A673 (cell line): ENCODE measurements at regions not wholly inside any gene's neighbourhood (a gene's known extent, or its start where the extent isn't known, plus 50 kb on each side); places are given as distances from the start of the nearest gene placed in this dataset.

Source experiments
- BruUV-seq: library from RNA; stranded (reverse); fragments of 400-500 nt; replicated peaks from 2 replicates; lab custom pipeline; 2021; lab: Mats Ljungman, UMichigan
- CTCF ChIA-PET: fragments of 300-600 bp; sonication (Branson Sonifier 250); formaldehyde crosslinking; loops from one replicate; lab custom pipeline; 2022; ENCODE audit warnings: antibody characterized with exemption; lab: Charles Lee
- POLR2A ChIA-PET: fragments of 300-600 bp; sonication (Branson Sonifier 250); formaldehyde crosslinking; loops from one replicate; lab custom pipeline; 2022; ENCODE audit warnings: antibody characterized with exemption; ENCODE audit not compliant: low non-redundant PET; lab: Charles Lee
- DNase-seq: peaks from one replicate; pipeline ENCODE4 v3.0.0-alpha.2; 2015; ENCODE audit warnings: low spot score
- H3K27ac ChIP-seq: fragments of 200-600 bp; sonication (generic); 2 replicates; pipeline ENCODE4 v1.5.1; 2016; ENCODE audit warnings: mixed run types, low read depth, mild to moderate bottlenecking, mixed read lengths, antibody characterized with exemption, low read length; ENCODE audit not compliant: poor library complexity, severe bottlenecking
- H3K27me3 ChIP-seq: fragments of 200-600 bp; sonication (generic); replicated peaks from 2 replicates; pipeline ENCODE4 v1.6.1; 2017; ENCODE audit warnings: mixed run types, low read depth, mild to moderate bottlenecking, mixed read lengths, antibody characterized with exemption, low read length; ENCODE audit not compliant: insufficient read depth, poor library complexity
- H3K36me3 ChIP-seq: fragments of 200-600 bp; sonication (generic); 2 replicates; pipeline ENCODE4 v1.6.1; 2016; ENCODE audit warnings: mixed run types, mild to moderate bottlenecking, mixed read lengths, antibody characterized with exemption, low read length; ENCODE audit not compliant: insufficient read depth, poor library complexity, severe bottlenecking
- H3K4me1 ChIP-seq: fragments of 200-600 bp; sonication (generic); 2 replicates; pipeline ENCODE4 v1.6.1; 2017; ENCODE audit warnings: mixed run types, mild to moderate bottlenecking, mixed read lengths, antibody characterized with exemption, low read length; ENCODE audit not compliant: insufficient read depth, poor library complexity, severe bottlenecking
- H3K4me3 ChIP-seq: fragments of 200-600 bp; sonication (generic); 2 replicates; pipeline ENCODE4 v1.5.1; 2016; ENCODE audit warnings: low read depth, mixed run types, mild to moderate bottlenecking, mixed read lengths, low read length; ENCODE audit not compliant: poor library complexity, severe bottlenecking
- H3K9me3 ChIP-seq: fragments of 200-600 bp; sonication (generic); 2 replicates; pipeline ENCODE4 v1.6.1; 2016; ENCODE audit warnings: mixed run types, low read depth, mild to moderate bottlenecking, mixed read lengths, antibody characterized with exemption, low read length; ENCODE audit not compliant: poor library complexity, severe bottlenecking
- EZH2 ChIP-seq: fragments of 200-600 bp; sonication (generic); IDR thresholded peaks from 2 replicates; pipeline ENCODE4 v1.6.1; 2017; ENCODE audit warnings: borderline replicate concordance, low read depth, mild to moderate bottlenecking, mixed read lengths, antibody characterized with exemption, low read length; ENCODE audit not compliant: poor library complexity, severe bottlenecking
- intact Hi-C: fragments of 100-400 bp; cut with micrococcal nuclease; formaldehyde crosslinking; loops from one replicate; pipeline ENCODE4 v1.10.0; 2022; ENCODE audit not compliant: unreplicated experiment
- TF ChIP-seq, protein P1 (sequence below): fragments of 300-800, 200-600 bp; sonication (generic); conservative IDR thresholded peaks from 2 replicates; pipeline ENCODE4 v1.5.1; 2017; ENCODE audit warnings: low read depth, mild to moderate bottlenecking, antibody characterized with exemption, low read length, moderate library complexity, mixed read lengths

- Histone ChIP-seq H3K27me3 (no peaks in the 10 kb centered on the region), H3K4me3 (no peak overlapping the region), H3K36me3 (no peaks in the 10 kb centered on the region), H3K9me3 (no peaks in the 10 kb centered on the region), H3K27ac (no peak overlapping the region), H3K4me1 (peaks cover 45% of the 10 kb centered on the region)
- intact Hi-C loops: no loop called here
- ChIA-PET CTCF (no interaction called here), POLR2A (no interaction called here)
- DNase-seq: no peak
- BruUV-seq: no TSS peak
- TF ChIP-seq EZH2: no peak
- TF ChIP-seq, protein P1, sequence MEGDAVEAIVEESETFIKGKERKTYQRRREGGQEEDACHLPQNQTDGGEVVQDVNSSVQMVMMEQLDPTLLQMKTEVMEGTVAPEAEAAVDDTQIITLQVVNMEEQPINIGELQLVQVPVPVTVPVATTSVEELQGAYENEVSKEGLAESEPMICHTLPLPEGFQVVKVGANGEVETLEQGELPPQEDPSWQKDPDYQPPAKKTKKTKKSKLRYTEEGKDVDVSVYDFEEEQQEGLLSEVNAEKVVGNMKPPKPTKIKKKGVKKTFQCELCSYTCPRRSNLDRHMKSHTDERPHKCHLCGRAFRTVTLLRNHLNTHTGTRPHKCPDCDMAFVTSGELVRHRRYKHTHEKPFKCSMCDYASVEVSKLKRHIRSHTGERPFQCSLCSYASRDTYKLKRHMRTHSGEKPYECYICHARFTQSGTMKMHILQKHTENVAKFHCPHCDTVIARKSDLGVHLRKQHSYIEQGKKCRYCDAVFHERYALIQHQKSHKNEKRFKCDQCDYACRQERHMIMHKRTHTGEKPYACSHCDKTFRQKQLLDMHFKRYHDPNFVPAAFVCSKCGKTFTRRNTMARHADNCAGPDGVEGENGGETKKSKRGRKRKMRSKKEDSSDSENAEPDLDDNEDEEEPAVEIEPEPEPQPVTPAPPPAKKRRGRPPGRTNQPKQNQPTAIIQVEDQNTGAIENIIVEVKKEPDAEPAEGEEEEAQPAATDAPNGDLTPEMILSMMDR: no peak
Observed at GRCh38 chr4:123835831-123836590, 439.4 kb downstream of the SPRY1 start.

DNA sequence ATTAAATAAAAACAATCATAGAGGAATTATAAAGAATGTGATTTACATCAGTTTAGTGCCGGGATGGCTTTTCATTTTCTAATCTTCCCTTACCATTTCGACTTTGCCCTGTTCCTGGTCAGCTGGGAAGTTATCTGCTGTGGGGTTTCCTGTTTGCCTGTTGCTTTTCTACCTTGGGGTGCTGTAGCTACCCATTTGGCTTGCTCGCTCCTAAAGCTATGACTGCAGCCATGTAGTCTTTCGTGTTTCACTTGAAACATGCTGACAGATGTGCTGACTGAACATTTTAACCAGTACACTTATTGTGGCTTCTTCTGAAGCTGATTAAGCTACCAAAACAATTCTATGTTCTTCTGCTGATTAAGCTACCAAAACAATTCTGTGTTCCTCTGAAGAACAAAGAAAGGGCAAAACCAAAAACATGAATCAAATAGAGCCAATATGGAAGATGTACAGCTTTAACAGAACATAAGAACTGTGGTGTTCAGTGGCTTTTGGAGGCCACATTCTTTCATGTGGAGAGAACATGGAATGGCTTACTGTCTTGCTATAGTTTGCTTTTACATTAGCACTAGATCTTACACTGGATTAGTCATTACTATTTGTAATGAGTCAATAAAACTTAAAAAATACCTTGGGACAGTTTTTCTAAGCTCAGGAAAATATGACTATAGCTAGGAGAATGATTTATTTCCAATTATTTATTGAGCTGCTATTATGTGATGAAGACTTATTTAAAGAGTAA, 440.4 kb downstream of the SPRY1 start:
- DNase-seq: no peak
- Histone ChIP-seq H3K27me3 (no peaks in the 10 kb centered on the region), H3K27ac (no peak overlapping the region), H3K36me3 (no peaks in the 10 kb centered on the region), H3K4me1 (peaks cover 38% of the 10 kb centered on the region), H3K9me3 (no peaks in the 10 kb centered on the region), H3K4me3 (no peak overlapping the region)
- TF ChIP-seq, protein P1: no peak
- TF ChIP-seq EZH2: no peak
- CTCF ChIA-PET: no interaction called here
- POLR2A ChIA-PET: no interaction called here
- no TSS peak for BruUV-seq
- intact Hi-C loops: no loop called here

DNA sequence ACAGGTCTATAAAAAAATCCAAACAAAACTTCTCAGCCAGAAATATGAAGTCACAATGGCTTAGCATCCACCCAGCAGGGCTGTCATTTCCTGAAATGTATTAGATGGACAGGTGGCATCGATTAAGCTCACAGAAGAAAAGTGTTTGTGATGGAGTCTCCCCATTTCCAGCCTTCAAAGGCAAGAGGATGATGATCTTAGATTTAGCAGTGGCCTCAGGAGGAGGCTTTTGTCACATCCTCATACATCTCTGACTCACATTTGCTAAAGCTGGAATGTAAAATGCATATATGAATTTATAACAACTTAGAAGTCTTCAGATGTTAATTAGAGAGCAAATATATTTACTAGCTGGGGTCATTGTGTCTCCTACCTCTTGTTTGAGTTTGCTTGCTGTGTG, 441.9 kb downstream of the SPRY1 start:
- intact Hi-C loops: no loop called here
- DNase-seq: peak; percentile 80
- Histone ChIP-seq H3K36me3 (no peaks in the 10 kb centered on the region), H3K9me3 (no peaks in the 10 kb centered on the region), H3K27ac (no peak overlapping the region), H3K4me1 (peaks cover 25% of the 10 kb centered on the region), H3K4me3 (no peak overlapping the region), H3K27me3 (no peaks in the 10 kb centered on the region)
- no TSS peak for BruUV-seq
- POLR2A ChIA-PET: interaction anchor here (0.6 kb wide), 1 partner anchor 56 kb away, joined by 4 read pairs; no protein-coding TSS in a partner anchor
- TF ChIP-seq EZH2: no peak
- TF ChIP-seq, protein P1: no peak
- CTCF ChIA-PET: no interaction called here
